GM12872 (cell line): ENCODE measurements at regions not wholly inside any gene's neighbourhood (a gene's known extent, or its start where the extent isn't known, plus 50 kb on each side); places are given as distances from the start of the nearest gene placed in this dataset.

Experiments
- TF ChIP-seq, protein P1 (sequence below): IDR thresholded peaks from 3 replicates; pipeline ENCODE4 v1.5.1; 2011; ENCODE audit warnings: low read depth, mild to moderate bottlenecking, low read length, moderate library complexity; ENCODE audit not compliant: insufficient read depth

DNA sequence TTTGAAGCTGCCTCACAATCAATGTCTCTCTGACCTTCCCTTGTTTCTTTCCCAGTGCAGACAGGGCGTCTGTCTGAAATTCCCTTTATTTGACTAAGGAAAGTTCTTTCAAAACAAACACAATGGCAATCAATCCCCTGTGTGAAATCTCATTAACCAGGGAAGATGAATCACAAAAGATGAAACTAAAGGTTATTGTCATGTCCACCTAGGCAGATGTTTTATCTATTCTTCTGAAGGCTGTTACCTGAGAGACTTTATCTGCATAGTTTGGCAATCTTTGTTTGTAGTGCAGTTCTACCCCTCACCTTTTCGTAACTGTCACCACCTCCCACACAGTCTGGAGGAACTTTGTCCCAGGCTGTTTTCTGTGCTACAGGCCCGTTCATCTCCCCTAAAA is 217.5 kb upstream of the RIOK2 start:
- TF ChIP-seq, protein P1, sequence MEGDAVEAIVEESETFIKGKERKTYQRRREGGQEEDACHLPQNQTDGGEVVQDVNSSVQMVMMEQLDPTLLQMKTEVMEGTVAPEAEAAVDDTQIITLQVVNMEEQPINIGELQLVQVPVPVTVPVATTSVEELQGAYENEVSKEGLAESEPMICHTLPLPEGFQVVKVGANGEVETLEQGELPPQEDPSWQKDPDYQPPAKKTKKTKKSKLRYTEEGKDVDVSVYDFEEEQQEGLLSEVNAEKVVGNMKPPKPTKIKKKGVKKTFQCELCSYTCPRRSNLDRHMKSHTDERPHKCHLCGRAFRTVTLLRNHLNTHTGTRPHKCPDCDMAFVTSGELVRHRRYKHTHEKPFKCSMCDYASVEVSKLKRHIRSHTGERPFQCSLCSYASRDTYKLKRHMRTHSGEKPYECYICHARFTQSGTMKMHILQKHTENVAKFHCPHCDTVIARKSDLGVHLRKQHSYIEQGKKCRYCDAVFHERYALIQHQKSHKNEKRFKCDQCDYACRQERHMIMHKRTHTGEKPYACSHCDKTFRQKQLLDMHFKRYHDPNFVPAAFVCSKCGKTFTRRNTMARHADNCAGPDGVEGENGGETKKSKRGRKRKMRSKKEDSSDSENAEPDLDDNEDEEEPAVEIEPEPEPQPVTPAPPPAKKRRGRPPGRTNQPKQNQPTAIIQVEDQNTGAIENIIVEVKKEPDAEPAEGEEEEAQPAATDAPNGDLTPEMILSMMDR: no peak

DNA sequence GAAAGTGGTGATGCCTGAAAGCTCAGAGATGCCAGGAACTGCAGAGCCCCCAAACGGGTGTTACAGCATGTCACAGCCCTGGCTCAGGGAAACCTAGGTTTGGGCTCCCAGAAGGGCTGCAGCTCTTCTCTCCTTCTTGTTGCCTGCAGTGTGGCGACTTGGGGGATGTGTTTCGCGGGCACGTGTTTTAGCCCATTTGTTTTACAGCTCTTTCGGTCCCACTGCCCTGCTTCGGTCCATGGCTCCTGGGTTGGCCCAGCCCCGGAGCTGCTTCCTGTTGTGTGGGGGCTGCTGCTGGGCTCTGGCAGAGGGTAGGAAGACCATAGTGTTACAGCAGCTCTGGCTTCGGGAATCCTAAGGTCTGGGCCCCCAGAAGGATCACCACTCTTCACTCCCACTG is 222.9 kb upstream of the RIOK2 start:
- TF ChIP-seq, protein P1: no peak

DNA sequence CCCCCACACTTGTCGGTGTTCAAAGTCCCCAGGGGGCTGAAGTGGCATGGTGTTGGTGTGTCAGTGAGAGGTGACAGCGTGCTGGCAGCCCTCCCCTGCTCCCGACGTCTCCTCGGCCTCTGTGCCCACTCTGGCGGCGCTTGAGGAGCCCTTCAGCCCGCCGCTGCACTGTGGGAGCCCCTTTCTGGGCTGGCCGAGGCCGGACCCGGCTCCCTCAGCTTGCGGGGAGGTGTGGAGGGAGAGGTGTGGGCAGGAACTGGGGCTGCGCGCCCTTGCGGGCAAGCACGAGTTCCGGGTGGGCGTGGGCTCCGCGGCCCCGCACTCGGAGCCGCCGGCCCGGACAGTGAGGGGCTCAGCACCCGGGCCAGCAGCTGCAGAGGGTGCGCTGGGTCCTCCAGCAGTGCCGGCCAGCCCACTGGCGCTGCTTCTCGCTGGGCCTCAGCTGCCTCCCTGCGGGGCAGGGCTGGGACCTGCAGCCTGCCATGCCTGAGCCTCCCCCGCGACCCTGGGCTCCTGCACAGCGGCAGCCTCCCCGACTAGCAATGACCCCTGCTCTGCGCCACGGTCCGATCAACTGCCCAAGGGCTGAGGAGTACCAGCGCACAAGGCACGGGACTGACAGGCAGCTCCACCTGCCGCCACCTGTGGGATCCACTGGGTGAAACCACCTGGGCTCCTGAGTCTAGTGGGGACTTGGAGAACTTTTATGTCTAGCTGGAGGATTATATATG is 224.1 kb upstream of the RIOK2 start:
- TF ChIP-seq, protein P1: no peak

- TF ChIP-seq, protein P1: no peak
These were observed 225.3 kb upstream of the RIOK2 start for GRCh38 chr5:97408331-97408730.

GRCh38 chr5:97412959-97413358 is 229.9 kb upstream of the RIOK2 start:
- TF ChIP-seq, protein P1: no peak

- TF ChIP-seq, protein P1: no peak
These were observed 234.9 kb upstream of the RIOK2 start for GRCh38 chr5:97417986-97418385.

DNA sequence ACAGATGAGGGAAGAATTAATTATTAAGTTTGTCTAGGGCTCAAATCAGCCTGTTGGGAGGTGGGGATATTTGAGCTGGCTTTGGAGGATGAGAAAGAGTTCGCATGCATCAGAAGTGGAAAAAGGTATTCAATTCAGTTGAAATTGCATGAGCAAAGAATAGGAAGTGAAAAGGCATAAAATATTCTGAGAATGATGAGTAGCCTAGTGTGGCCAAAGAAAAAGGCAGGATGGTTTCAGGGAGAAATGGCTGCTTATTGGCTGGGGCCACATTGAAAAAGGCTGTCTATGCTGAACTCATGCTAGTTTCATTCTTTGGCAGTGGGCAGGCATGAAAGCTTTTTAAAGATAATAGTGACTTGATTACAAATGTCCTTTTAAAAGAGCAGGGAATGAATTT is 235.4 kb upstream of the RIOK2 start:
- TF ChIP-seq, protein P1: no peak

GRCh38 chr5:97420646-97421045 is 237.6 kb upstream of the RIOK2 start:
- TF ChIP-seq, protein P1: no peak
